ENCODE measurements at regions not wholly inside any gene's neighbourhood (a gene's known extent, or its start where the extent isn't known, plus 50 kb on each side); places are given as distances from the start of the nearest gene placed in this dataset.
"Not testable (repeated sequence)": the region's sequence is repeated elsewhere in the genome, so short reads cannot be mapped to it uniquely, and the experiment has no call there.

- 73% methylated on average over 3 of the region's 3 CpGs for WGBS (ENCODE audit: missing lambda C conversion rate)
- TF ChIP-seq ZFP36 (IDR thresholded peaks at IDR 0.05; ENCODE audit: borderline replicate concordance, partially characterized antibody) (no peak), ZC3H11A (IDR thresholded peaks at IDR 0.05) (no peak), TP53 (CRISPR knock-in tag; IDR thresholded peaks at IDR 0.05) (no peak), RNF2 (IDR thresholded peaks at IDR 0.05; ENCODE audit: borderline replicate concordance, low read depth) (no peak), SREBF2 (IDR thresholded peaks at IDR 0.05) (no peak), NPAS2 (CRISPR knock-in tag; IDR thresholded peaks at IDR 0.05; ENCODE audit: borderline replicate concordance) (no peak), CHD4 (IDR thresholded peaks at IDR 0.05; ENCODE audit: borderline replicate concordance) (no peak), REST (IDR thresholded peaks at IDR 0.05) (no peak), ZNF302 (CRISPR knock-in tag; IDR thresholded peaks at IDR 0.05) (no peak), JUNB (IDR thresholded peaks at IDR 0.05) (no peak), MAFK (IDR thresholded peaks at IDR 0.05; ENCODE audit: partially characterized antibody) (no peak), ZSCAN20 (CRISPR knock-in tag; IDR thresholded peaks at IDR 0.05) (no peak), EHF (CRISPR knock-in tag; IDR thresholded peaks at IDR 0.05) (no peak), HEYL (CRISPR knock-in tag; IDR thresholded peaks at IDR 0.05) (no peak), ESRRA (IDR thresholded peaks at IDR 0.05; ENCODE audit: borderline replicate concordance, low read length) (no peak)
- TF ChIP-seq, protein P1, sequence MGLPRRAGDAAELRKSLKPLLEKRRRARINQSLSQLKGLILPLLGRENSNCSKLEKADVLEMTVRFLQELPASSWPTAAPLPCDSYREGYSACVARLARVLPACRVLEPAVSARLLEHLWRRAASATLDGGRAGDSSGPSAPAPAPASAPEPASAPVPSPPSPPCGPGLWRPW (IDR thresholded peaks at IDR 0.05), result no peak
- TF ChIP-seq, protein P2, sequence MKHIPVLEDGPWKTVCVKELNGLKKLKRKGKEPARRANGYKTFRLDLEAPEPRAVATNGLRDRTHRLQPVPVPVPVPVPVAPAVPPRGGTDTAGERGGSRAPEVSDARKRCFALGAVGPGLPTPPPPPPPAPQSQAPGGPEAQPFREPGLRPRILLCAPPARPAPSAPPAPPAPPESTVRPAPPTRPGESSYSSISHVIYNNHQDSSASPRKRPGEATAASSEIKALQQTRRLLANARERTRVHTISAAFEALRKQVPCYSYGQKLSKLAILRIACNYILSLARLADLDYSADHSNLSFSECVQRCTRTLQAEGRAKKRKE (CRISPR knock-in tag; IDR thresholded peaks at IDR 0.05; ENCODE audit: low read depth), result no peak
- TF ChIP-seq, protein P3, sequence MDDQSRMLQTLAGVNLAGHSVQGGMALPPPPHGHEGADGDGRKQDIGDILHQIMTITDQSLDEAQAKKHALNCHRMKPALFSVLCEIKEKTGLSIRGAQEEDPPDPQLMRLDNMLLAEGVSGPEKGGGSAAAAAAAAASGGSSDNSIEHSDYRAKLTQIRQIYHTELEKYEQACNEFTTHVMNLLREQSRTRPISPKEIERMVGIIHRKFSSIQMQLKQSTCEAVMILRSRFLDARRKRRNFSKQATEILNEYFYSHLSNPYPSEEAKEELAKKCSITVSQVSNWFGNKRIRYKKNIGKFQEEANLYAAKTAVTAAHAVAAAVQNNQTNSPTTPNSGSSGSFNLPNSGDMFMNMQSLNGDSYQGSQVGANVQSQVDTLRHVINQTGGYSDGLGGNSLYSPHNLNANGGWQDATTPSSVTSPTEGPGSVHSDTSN (IDR thresholded peaks at IDR 0.05), result no peak
- TF ChIP-seq, protein P4, sequence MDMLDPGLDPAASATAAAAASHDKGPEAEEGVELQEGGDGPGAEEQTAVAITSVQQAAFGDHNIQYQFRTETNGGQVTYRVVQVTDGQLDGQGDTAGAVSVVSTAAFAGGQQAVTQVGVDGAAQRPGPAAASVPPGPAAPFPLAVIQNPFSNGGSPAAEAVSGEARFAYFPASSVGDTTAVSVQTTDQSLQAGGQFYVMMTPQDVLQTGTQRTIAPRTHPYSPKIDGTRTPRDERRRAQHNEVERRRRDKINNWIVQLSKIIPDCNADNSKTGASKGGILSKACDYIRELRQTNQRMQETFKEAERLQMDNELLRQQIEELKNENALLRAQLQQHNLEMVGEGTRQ (IDR thresholded peaks at IDR 0.05), result no peak
- no peaks in the 10 kb centered on the region; the same call in 2 of the 3 replicates for H3K4me1 ChIP-seq
- ChIA-PET POLR2A (no interaction called here), CTCF (no interaction called here)
- no peak for FAIRE-seq
- no peak for ATAC-seq
- peak overlapping the region; percentile 28; the same call in 1 of the 3 replicates for H3K4me2 ChIP-seq
- no peak for DNase-seq (ENCODE audit: low read depth in 1 of 2, low spot score in 1 of 2)
- no peak overlapping the region for H3K4me3 ChIP-seq
- no peaks in the 10 kb centered on the region for H3K9me3 ChIP-seq
- no peak overlapping the region for H3K27ac ChIP-seq
Observed at GRCh38 chr13:44667943-44668342, 91.8 kb upstream of the TSC22D1 start.

DNA sequence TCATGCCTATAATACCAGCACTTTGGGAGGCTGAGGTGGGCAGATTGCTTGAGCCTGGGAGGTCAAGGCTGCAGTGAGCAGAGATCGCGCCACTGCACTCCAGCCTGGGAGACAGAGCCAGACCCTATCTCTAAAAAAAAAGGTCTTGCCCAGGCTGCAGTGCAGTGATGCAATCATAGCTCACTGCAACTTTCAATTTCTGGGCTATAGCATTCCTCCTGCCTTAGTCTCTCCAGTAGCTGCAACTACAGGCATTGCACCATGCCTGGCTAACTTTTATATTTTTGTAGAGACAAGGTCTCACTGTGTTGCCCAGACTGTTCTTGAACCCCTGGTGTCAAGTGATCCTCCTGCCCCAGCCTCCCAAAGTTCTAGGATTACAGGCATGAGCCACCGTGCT, 90.4 kb upstream of the TSC22D1 start:
- H3K4me1 ChIP-seq; DNase-seq (ENCODE audit: low read depth in 1 of 2, low spot score in 1 of 2); H3K4me2 ChIP-seq; H3K9me3 ChIP-seq; CTCF ChIA-PET; H3K27ac ChIP-seq; FAIRE-seq; ATAC-seq; POLR2A ChIA-PET; H3K4me3 ChIP-seq: not testable (repeated sequence)
- TF ChIP-seq CEBPB (IDR thresholded peaks at IDR 0.05), result peak in 1 of 2 experiments; percentile 29; a peak in 1 of 4 replicates
- 86% methylated on average over 3 of the region's 3 CpGs for WGBS (ENCODE audit: missing lambda C conversion rate)
